SK-N-SH (cell line): ENCODE measurements at regions not wholly inside any gene's neighbourhood (a gene's known extent, or its start where the extent isn't known, plus 50 kb on each side); places are given as distances from the start of the nearest gene placed in this dataset.

Experiments used
- CTCF ChIA-PET: fragments of 300-600, 350-600 bp; formaldehyde crosslinking; extraction: SDS; loops from one replicate; lab custom pipeline; 2021; lab: Yijun Ruan, JAX
- POLR2A ChIA-PET: fragments of 350-600 bp; sonication (Branson Sonifier 250); formaldehyde crosslinking; extraction: SDS; loops from one replicate; lab custom pipeline; 2020; ENCODE audit warnings: antibody characterized with exemption, inconsistent platforms; lab: Yijun Ruan, JAX
- DNase-seq: peaks from one replicate; pipeline ENCODE4 v3.0.0; 2012
- H2AFZ ChIP-seq: fragments of 200-600 bp; sonication (generic); 2 replicates; pipeline ENCODE4 v1.8.1; 2016; ENCODE audit warnings: antibody characterized with exemption, mild to moderate bottlenecking, low read depth
- H3F3A ChIP-seq: fragments of 200-600 bp; sonication (generic); replicated peaks from 2 replicates; pipeline ENCODE3; 2016; ENCODE audit warnings: antibody characterized with exemption, mild to moderate bottlenecking; ENCODE audit not compliant: insufficient read depth
- H3K27ac ChIP-seq, 2 experiments: fragments of 200-500 bp in 1 of 2; fragments of 200-600 bp in 1 of 2; sonication (Bioruptor generic) in 1 of 2; sonication (generic), shearing (Covaris generic) in 1 of 2; 2 replicates each; pipeline versions ENCODE4 v1.5.1 to v1.6.1; 2014 to 2016; ENCODE audit warnings: low read depth in 2 of 2, inconsistent platforms in 1 of 2, low read length in 1 of 2, mild to moderate bottlenecking in 1 of 2, mixed read lengths in 1 of 2
- H3K27me3 ChIP-seq: fragments of 200-600 bp; sonication (generic), shearing (Covaris generic); 2 replicates; pipeline ENCODE4 v1.6.1; 2016; ENCODE audit warnings: mixed run types; ENCODE audit not compliant: insufficient read depth
- H3K36me3 ChIP-seq, 2 experiments: fragments of 200-500 bp in 1 of 2; fragments of 200-600 bp in 1 of 2; sonication (Bioruptor generic) in 1 of 2; sonication (generic) in 1 of 2; replicated peaks in 1 of 2; 2 replicates each; pipeline versions ENCODE3 to v1.5.1; 2014 to 2016; ENCODE audit warnings: low read length in 1 of 2, mild to moderate bottlenecking in 1 of 2; ENCODE audit not compliant: insufficient read depth in 2 of 2, control insufficient read depth in 1 of 2
- H3K4me1 ChIP-seq, 2 experiments: fragments of 200-500 bp in 1 of 2; fragments of 200-600 bp in 1 of 2; sonication (Bioruptor generic) in 1 of 2; sonication (generic), shearing (Covaris generic) in 1 of 2; 2 replicates each; pipeline versions ENCODE4 v1.5.1 to v1.6.1; 2014 to 2016; ENCODE audit warnings: low read depth in 1 of 2, low read length in 1 of 2, mixed run types in 1 of 2; ENCODE audit not compliant: insufficient read depth in 2 of 2, control insufficient read depth in 1 of 2
- H3K4me2 ChIP-seq: fragments of 200-600 bp; sonication (generic), shearing (Covaris generic); 2 replicates; pipeline ENCODE4 v1.6.1; 2017; ENCODE audit warnings: mixed run types
- H3K4me3 ChIP-seq, 2 experiments: fragments of 200-500 bp in 1 of 2; fragments of 200-600 bp in 1 of 2; sonication (Bioruptor generic) in 1 of 2; sonication (generic), shearing (Covaris generic) in 1 of 2; 2 replicates each; pipeline versions ENCODE4 v1.5.1 to v1.8.1; 2014 to 2016; ENCODE audit warnings: low read depth in 2 of 2, inconsistent platforms in 1 of 2, low read length in 1 of 2, mild to moderate bottlenecking in 1 of 2, mixed read lengths in 1 of 2, moderate library complexity in 1 of 2
- H3K79me2 ChIP-seq: fragments of 200-600 bp; sonication (generic); 2 replicates; pipeline ENCODE4 v1.8.1; 2017; ENCODE audit warnings: mild to moderate bottlenecking; ENCODE audit not compliant: insufficient read depth
- H3K9ac ChIP-seq: fragments of 200-600 bp; sonication (generic); 2 replicates; pipeline ENCODE4 v1.6.1; 2017; ENCODE audit warnings: mixed run types
- H3K9me2 ChIP-seq: fragments of 200-600 bp; sonication (generic); 2 replicates; pipeline ENCODE4 v1.6.1; 2017; ENCODE audit warnings: mixed run types
- H3K9me3 ChIP-seq: fragments of 200-600 bp; sonication (generic); 2 replicates; pipeline ENCODE4 v1.6.1; 2017; ENCODE audit warnings: mixed run types, mild to moderate bottlenecking, moderate library complexity
- H4K20me1 ChIP-seq: fragments of 200-600 bp; sonication (generic); 2 replicates; pipeline ENCODE4 v1.6.1; 2017; ENCODE audit warnings: mild to moderate bottlenecking, mixed run types; ENCODE audit not compliant: insufficient read depth
- CHD2 ChIP-seq: fragments of 150-350 bp; IDR thresholded peaks from 2 replicates; pipeline ENCODE4 v1.6.1; 2018; ENCODE audit warnings: low read length; ENCODE audit not compliant: partially characterized antibody
- FOXJ3 ChIP-seq: sonication (generic); formaldehyde crosslinking; IDR thresholded peaks from 2 replicates; pipeline ENCODE4 v1.5.1; 2020; ENCODE audit warnings: mild to moderate bottlenecking, missing genetic modification reagents
- IRF3 ChIP-seq: fragments of 150-350 bp; IDR thresholded peaks from 2 replicates; pipeline ENCODE4 v1.6.1; 2016; ENCODE audit warnings: mild to moderate bottlenecking, low read depth, low read length
- NFIC ChIP-seq: IDR thresholded peaks from 2 replicates; pipeline ENCODE4 v1.4.0; 2012; ENCODE audit warnings: borderline replicate concordance
- NRF1 ChIP-seq: IDR thresholded peaks from 2 replicates; pipeline ENCODE4 v1.6.1; 2012; ENCODE audit warnings: low read depth, mild to moderate bottlenecking, low read length
- PBX3 ChIP-seq: IDR thresholded peaks from 2 replicates; pipeline ENCODE4; 2012
- POLR2AphosphoS5 ChIP-seq: IDR thresholded peaks from 2 replicates; pipeline ENCODE4 v1.6.1; 2012; ENCODE audit warnings: low read depth, low read length
- RAD21 ChIP-seq: IDR thresholded peaks from 2 replicates; pipeline ENCODE4 v1.6.1; 2012; ENCODE audit warnings: mild to moderate bottlenecking, low read length
- RXRA ChIP-seq: IDR thresholded peaks from 2 replicates; pipeline ENCODE4 v1.4.0; 2012; ENCODE audit warnings: low read depth, mild to moderate bottlenecking, borderline replicate concordance
- TAF1 ChIP-seq: IDR thresholded peaks from 2 replicates; pipeline ENCODE4 v1.6.1; 2012; ENCODE audit warnings: low read depth, mild to moderate bottlenecking, low read length, moderate library complexity, borderline replicate concordance
- TCF12 ChIP-seq: IDR thresholded peaks from 2 replicates; pipeline ENCODE4 v1.4.0; 2012
- TEAD4 ChIP-seq: IDR thresholded peaks from 2 replicates; pipeline ENCODE4 v1.4.0; 2012; ENCODE audit warnings: mild to moderate bottlenecking, borderline replicate concordance; ENCODE audit not compliant: insufficient read depth
- USF1 ChIP-seq: IDR thresholded peaks from 2 replicates; pipeline ENCODE4 v1.4.0; 2012; ENCODE audit warnings: low read depth, borderline replicate concordance
- USF2 ChIP-seq: fragments of 150-350 bp; IDR thresholded peaks from 2 replicates; pipeline ENCODE4 v1.6.1; 2017; ENCODE audit warnings: antibody characterized with exemption, low read length, low read depth, borderline replicate concordance
- YY1 ChIP-seq: IDR thresholded peaks from 2 replicates; pipeline ENCODE4 v1.4.0; 2012; ENCODE audit warnings: low read depth, mild to moderate bottlenecking
- ZBTB33 ChIP-seq: IDR thresholded peaks from 2 replicates; pipeline ENCODE4 v1.4.0; 2012; ENCODE audit warnings: low read depth, borderline replicate concordance

- Histone ChIP-seq H3K4me1 (no peaks in the 10 kb centered on the region), H3K4me2 (no peak overlapping the region), H3K27ac (no peak overlapping the region), H2AFZ (no peak overlapping the region), H3K4me3 (no peak overlapping the region), H4K20me1 (no peaks in the 10 kb centered on the region), H3K9ac (no peak overlapping the region), H3K9me3 (no peaks in the 10 kb centered on the region), H3K9me2 (no peaks in the 10 kb centered on the region), H3K36me3 (no peaks in the 10 kb centered on the region), H3K27me3 (no peaks in the 10 kb centered on the region), H3F3A (no peaks in the 10 kb centered on the region), H3K79me2 (no peaks in the 10 kb centered on the region)
- no peak for DNase-seq
- CTCF ChIA-PET = no interaction called here
- POLR2A ChIA-PET = no interaction called here
- TF ChIP-seq PBX3 (no peak), TCF12 (no peak), RXRA (no peak), FOXJ3 (CRISPR knock-in tag) (no peak), TEAD4 (no peak), IRF3 (no peak), NRF1 (no peak), POLR2AphosphoS5 (no peak), YY1 (no peak), ZBTB33 (no peak), RAD21 (no peak)
These were observed 174.3 kb downstream of the MRPS30 start for GRCh38 chr5:44983006-44983405.

- TF ChIP-seq TEAD4 (no peak), RXRA (no peak), NFIC (no peak), POLR2AphosphoS5 (no peak), TCF12 (no peak), YY1 (no peak), CHD2 (no peak), TAF1 (no peak), PBX3 (no peak), NRF1 (no peak), USF2 (no peak), ZBTB33 (no peak), USF1 (no peak)
- Histone ChIP-seq H3K27me3 (no peaks in the 10 kb centered on the region), H3K36me3 (no peaks in the 10 kb centered on the region), H3K9me2 (no peaks in the 10 kb centered on the region), H3K4me1 (no peaks in the 10 kb centered on the region), H3F3A (no peaks in the 10 kb centered on the region), H4K20me1 (no peaks in the 10 kb centered on the region), H3K27ac (no peak overlapping the region), H2AFZ (no peak overlapping the region), H3K79me2 (no peaks in the 10 kb centered on the region), H3K4me2 (no peak overlapping the region), H3K4me3 (no peak overlapping the region), H3K9ac (no peak overlapping the region), H3K9me3 (no peaks in the 10 kb centered on the region)
- ChIA-PET CTCF (no interaction called here), POLR2A (no interaction called here)
- no peak for DNase-seq
These were observed 178.3 kb downstream of the MRPS30 start for GRCh38 chr5:44987026-44987425.
